ENCODE measurements at regions not wholly inside any gene's neighbourhood (a gene's known extent, or its start where the extent isn't known, plus 50 kb on each side); places are given as distances from the start of the nearest gene placed in this dataset.

GRCh38 chr1:193730017-193730416, 543.6 kb upstream of the B3GALT2 start:
- no peaks in the 10 kb centered on the region for H3K4me1 ChIP-seq (ENCODE audit: control insufficient read depth, insufficient read depth, low read length)
- H4K20me1 ChIP-seq (ENCODE audit: control insufficient read depth, insufficient read depth) = no peaks in the 10 kb centered on the region
- no TSS peak for BruUV-seq (replicated peaks)
- SMC1A ChIA-PET (ENCODE audit: uncharacterized antibody, unreplicated experiment) = no interaction called here
- CTCF ChIA-PET = no interaction called here
- WGBS (ENCODE audit: insufficient coverage, insufficient replicate concordance, low lambda C conversion rate, missing lambda C conversion rate) = 2% methylated on average over 3 of the region's 3 CpGs
- in situ Hi-C loops (cut with MboI) (no loop called here), intact Hi-C loops (cut with micrococcal nuclease; ENCODE audit: unreplicated experiment) (no loop called here)
- H3K4me3 ChIP-seq = no peak overlapping the region
- H3K27ac ChIP-seq (ENCODE audit: control insufficient read depth, insufficient read depth) = no peak overlapping the region
- TF ChIP-seq TCF7 (IDR thresholded peaks at IDR 0.05; ENCODE audit: borderline replicate concordance) (no peak), RFX5 (IDR thresholded peaks at IDR 0.05; ENCODE audit: low read depth, low read length) (no peak), ZSCAN29 (IDR thresholded peaks at IDR 0.05) (no peak), SREBF1 (IDR thresholded peaks at IDR 0.05; ENCODE audit: low read length) (no peak), USF1 (IDR thresholded peaks at IDR 0.05; ENCODE audit: borderline replicate concordance, extremely low read length, insufficient read depth, low read depth, low read length) (no peak), RELA (IDR thresholded peaks at IDR 0.05; ENCODE audit: borderline replicate concordance, partially characterized antibody) (no peak), ZZZ3 (IDR thresholded peaks at IDR 0.05; ENCODE audit: control insufficient read depth, insufficient read length, low read depth) (no peak), ELK1 (IDR thresholded peaks at IDR 0.05; ENCODE audit: low read depth, low read length) (no peak), CHD4 (IDR thresholded peaks at IDR 0.05) (no peak), TAF1 (IDR thresholded peaks at IDR 0.05; ENCODE audit: borderline replicate concordance, low read depth, low read length) (no peak), CBX5 (IDR thresholded peaks at IDR 0.05; ENCODE audit: low read depth) (no peak), MTA2 (IDR thresholded peaks at IDR 0.05; ENCODE audit: low read depth) (no peak), CBFB (IDR thresholded peaks at IDR 0.05; ENCODE audit: low read depth) (no peak), BCL11A (IDR thresholded peaks at IDR 0.05; ENCODE audit: low read depth, low read length) (no peak), SPI1 (IDR thresholded peaks at IDR 0.05; ENCODE audit: borderline replicate concordance, insufficient read depth, low read depth, low read length) (no peak), CTCF (IDR thresholded peaks at IDR 0.05 in 2 of 3, conservative IDR thresholded peaks at IDR 0.05 in 1 of 3; ENCODE audit: control insufficient read depth in 2 of 3, extremely low read depth in 1 of 3, insufficient read depth in 1 of 3, low read depth in 3 of 3, low read length in 3 of 3) (no peak), FOS (IDR thresholded peaks at IDR 0.05; ENCODE audit: borderline replicate concordance, extremely low read depth, insufficient read length) (no peak), MYC (IDR thresholded peaks at IDR 0.05; ENCODE audit: insufficient read depth, insufficient read length, insufficient replicate concordance, low read length, severe bottlenecking) (no peak), ZNF207 (IDR thresholded peaks at IDR 0.05; ENCODE audit: borderline replicate concordance) (no peak), MXI1 (IDR thresholded peaks at IDR 0.05; ENCODE audit: low read depth, low read length) (no peak)
- ATAC-seq (no peak), DNase-seq (ENCODE audit: low read depth, low spot score) (no peak), FAIRE-seq (no peak)
- no peaks in the 10 kb centered on the region for H3K79me2 ChIP-seq (ENCODE audit: control insufficient read depth, insufficient read depth, low read length)
- H3K9me3 ChIP-seq (replicated peaks; ENCODE audit: control insufficient read depth, insufficient read depth, low read length) = no peaks in the 10 kb centered on the region
- no peak overlapping the region for H3K9ac ChIP-seq (ENCODE audit: control insufficient read depth, insufficient read depth, low read length)
- RAD21 ChIA-PET (ENCODE audit: unreplicated experiment) = no interaction called here
- H2AFZ ChIP-seq (ENCODE audit: control insufficient read depth, low read depth, low read length) = no peak overlapping the region
- H3K27me3 ChIP-seq (replicated peaks in 1 of 2; ENCODE audit: control insufficient read depth in 2 of 2, insufficient read depth in 2 of 2, low read length in 1 of 2) = no peaks in the 10 kb centered on the region
- no peaks in the 10 kb centered on the region for H3K36me3 ChIP-seq (ENCODE audit: control insufficient read depth in 2 of 2, insufficient read depth in 2 of 2, low read length in 1 of 2)
- POLR2A ChIA-PET = no interaction called here
- H3K4me2 ChIP-seq (ENCODE audit: control insufficient read depth, insufficient read depth) = no peak overlapping the region
